NCI-H510A (cell line): ENCODE measurements at regions not wholly inside any gene's neighbourhood (a gene's known extent, or its start where the extent isn't known, plus 50 kb on each side); places are given as distances from the start of the nearest gene placed in this dataset.

ENCODE experiments used
- DNase-seq: peaks from one replicate; lab custom pipeline; 2025; lab: John Stamatoyannopoulos, UW

DNA sequence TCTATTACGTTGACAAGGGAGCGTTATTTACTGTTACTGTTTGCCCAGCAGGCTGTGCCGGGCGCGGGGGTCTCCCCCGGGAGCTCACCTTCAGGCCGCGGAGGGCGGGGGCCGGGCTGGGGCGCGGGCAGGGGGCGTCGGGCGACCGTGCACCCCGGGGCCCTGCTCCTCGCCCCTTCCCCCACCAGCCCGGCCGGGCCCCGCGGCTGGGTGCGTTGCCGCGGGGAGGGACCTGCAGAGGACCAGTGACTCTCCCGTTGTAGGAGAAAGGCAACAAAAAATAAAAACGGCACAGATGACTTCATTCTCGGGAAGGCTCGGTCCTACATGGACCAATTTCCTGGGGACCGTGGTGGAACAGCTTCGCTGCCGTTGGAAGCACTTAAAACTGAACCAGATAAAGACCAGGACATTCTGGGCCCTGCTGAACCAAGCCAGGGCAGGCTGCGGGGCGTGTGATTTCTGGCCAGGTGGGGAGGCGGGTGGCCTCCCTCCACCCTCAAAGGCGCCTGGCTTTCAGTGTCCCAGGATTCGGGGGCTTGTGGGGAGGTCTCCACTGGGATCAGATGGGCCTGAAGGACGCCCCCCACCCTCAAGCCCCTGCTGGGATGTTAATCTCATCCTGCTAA lies 57.4 kb downstream of the IGLL1 start:
- no peak for DNase-seq

DNA sequence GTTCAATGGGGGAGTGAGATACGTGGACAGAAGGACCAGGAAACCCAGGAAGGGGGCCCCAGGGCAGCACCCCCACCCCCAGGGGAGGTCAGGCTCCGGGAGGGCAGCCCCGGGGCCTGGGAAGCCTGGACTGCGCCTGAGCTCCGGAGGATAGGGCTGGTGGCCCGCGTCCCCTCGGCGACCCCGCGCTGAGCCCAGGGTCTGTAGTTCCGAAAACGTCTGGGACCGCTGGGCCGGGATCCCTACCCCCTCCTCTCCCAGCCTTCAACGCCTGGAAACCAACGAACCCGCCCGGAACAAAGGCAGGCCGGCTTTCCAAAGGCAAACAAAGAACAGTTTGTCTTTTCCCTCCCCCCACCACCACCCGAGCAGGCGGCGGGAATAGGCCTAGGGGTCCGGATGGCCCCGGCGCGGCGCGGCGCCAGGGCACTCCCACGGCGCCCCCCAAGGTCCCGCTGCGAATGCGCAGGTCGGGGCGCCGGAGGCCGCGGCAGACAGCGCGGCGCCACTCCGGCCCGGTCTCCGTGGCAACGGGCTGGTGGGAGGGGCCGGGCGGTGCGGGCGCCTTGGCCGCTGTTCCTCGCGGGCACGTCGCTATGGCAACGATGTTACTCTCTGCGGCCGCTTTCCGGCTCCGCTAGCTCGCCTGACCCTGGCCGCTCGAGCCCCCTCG lies 58.5 kb downstream of the IGLL1 start:
- DNase-seq: peak; percentile 81

DNA sequence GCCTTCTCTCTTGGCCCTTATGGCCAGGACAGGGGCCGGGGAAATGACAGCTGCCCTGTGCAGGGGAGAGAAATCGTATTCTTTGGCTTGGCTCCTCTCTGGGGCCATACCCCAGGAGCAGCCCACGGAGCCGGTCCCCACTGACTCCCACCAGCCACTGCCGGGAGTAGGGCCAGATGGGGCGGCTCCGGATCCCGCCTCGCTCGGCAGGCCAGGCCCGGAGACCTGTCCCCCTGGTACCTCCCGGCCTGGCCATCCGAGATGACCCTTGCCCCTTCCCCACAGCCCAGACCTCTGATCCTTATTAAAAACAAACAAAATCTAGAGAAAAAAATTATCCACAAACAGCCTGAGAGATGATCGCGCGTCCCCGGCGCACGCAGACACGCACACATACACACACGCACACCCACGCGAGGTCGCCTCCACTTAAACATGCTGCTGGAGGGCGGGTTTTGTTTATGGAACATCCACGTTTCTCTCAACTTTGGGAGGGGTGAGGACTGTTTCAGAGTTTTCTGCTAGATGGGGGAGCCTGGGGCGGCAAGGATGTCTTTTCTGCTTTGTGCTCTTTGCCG lies 59.1 kb downstream of the IGLL1 start:
- DNase-seq: no peak

DNA sequence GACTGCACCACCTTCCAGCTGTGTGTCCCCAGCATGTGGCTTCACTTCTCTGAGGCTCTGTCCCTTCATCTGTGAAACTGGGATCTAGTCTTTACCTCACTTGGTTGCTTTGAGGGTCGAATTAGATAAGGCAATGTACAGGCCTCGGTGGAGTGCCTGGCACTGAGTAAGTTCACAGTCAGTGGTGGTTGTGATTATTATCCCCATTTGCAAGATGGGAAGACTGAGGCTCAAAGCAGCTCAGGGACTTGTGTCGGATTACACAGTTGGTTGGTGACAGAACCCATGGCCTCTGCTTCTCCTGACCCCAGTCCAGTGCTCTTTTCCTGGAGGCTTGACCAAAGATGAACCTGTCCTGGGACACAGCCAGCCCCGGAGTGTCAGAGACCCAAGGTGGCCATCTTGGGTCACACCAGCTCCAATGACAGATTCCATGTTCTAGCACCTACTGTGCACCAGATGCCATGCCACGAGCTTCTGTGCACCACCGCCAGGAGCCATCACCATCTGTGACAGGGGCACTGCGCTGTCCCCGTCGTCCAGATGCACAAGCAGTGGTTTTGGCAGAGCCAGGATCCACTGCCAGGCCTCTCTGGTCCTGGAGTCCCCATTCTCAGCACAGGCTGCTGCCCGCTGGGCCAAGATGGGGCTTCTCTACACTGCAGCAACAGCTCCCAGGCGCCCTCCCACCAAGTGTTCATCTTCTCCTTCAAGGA lies 60.5 kb downstream of the IGLL1 start:
- DNase-seq: no peak

DNA sequence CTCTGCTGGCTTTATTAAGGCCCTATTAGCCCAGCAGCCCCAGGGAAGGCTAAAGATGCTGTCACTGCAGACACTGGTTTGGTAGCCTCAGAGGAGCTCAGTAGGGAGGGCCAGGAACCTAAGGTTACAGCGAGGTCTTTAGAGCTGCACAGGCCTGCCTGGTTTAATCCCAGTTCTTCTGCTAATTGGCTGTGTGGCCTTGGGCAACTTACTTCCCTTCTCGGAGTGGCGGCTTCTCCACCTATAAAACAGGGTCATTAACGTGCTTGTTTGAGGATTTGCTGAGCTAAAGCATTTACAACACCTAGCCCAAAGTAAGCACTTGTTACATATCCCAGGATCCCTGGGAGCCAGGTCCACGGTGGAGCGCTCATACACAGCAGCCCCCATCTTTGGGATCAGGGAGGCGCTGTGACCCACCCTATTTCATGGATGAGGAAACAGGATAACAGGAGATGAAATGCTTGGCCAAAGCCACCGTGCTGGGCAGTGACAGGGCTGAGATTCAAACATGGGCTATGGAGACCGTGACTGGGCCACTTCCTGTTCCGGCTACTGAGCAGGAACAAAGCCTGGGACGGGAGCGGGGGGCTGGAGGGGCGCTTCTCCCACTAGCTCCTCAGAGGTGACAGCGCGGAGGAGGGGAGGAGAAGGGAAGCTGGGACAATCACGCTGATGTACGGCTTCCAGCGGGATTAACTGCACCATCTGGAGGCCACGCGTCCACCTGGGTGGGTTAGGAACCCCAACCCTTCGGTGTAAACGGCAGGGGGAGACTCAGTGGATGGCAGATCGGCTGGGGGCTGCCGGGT lies 61.5 kb downstream of the IGLL1 start:
- DNase-seq: no peak

DNA sequence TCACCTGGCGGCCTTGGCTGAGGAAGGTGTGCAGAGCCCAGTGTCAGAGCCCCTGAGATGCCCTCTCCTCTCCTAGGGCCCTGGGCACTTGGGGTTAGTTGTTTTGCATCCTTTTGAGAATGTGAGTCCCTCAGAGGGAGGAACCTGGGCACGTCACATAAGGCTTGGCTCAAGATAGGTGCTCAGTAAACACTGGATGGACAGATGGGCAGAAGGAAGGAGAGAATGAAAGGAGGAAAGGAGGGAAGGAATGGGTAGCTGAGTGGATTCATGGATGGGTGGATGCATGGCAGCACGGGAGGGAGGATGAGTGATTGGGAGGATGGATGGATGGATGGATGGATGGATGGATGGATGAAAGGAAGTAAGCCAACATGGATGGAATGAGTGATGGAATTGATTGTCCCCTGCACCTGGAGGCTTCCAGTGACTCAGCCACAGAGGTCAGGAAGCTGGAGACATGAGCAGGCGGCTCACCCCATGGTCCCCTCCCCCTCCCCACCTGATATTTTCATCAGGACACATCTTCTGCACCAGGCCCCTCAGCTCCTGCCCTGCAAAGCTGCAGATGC lies 62.2 kb downstream of the IGLL1 start:
- no peak for DNase-seq

DNA sequence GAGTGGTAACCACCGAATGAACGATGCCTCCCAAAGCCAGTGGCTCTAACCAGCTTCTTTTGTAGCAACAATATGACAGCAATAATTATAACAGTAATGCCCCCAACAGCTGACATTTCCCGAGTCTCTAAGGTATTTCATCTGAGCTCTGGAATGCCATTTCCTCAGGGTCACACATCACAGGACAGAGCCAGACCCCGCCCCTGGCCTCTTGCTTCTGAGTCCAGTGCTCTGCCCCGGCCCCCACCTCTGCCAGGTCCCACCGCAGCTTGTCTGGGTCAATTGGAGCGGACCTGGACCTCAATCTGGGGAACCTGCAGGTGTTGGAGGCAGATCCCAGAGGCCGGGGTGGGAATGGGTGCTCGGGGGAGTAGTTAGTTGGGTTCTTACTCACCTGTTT lies 63.8 kb downstream of the IGLL1 start:
- DNase-seq: no peak

DNA sequence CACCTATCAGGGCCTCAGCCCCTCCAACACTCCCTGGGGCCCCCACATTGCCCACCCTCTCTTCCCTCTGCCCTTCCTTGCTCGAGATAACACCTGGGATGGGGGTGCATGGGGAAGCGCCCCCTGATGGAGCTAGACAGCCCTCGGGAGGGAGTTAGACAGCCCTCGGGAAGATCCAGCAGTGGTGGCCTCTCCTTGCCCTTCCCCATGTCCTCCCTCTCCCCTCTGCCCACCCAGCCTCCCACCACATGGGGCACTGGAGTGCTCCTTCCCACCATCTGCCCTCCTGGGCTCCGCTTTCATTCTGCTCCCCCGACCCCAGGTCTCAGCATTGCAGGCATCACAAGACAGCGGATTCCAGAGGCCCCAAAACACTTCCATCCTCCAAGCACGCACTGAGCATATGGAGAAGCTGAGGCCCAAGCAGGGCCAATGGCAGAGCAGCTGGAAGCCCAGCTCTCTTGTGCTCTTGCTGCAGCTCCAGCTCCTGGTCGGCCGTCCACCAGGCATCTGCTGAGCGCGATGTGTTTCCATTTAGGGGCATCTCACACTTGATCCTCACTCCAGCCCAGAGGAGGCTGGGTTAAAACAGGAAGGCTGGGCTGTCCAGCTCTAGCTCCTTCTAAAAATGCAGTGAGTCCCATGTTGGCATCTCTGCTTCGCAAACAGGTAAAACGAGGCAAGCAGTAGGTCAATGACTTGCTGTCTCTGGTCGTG lies 65.6 kb downstream of the IGLL1 start:
- no peak for DNase-seq

DNA sequence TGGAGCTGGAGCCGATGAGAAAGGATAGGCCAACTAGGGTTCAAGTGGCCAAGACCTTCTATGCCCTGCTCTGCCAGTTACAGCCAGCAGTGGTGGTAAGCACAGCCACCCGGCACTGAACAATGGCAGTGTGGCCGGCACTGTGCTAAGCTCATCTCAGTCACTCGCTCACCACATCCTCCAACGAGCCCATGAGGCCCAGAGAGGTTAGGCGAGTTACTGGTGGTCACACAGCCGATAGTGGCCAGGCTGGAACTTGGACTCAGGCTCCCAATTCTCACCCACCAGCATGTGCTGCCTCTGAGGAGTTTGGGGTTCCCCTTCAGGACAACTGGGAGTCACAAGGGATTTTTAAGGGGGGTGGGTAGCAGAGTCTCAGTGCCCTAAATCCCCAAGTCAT lies 66.4 kb downstream of the IGLL1 start:
- DNase-seq: no peak

DNA sequence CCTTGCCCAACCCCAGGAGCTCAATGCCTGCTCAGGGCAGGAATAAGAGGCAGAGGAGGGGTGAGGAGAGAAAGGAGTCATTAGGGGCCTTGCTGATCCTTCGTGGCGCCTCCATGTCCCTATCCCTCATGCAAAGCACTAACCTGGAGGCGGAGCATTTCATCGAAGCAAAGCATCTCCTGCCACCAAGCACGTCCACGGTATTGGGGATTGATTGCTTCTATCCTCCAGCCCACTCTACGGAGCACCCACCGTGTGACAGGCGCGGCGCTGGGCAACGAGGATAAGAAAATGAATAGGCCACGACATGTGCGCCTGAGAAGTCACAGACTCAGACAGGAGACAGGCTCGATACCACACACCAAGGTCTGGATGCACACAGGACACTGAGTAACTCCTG lies 67.0 kb downstream of the IGLL1 start:
- DNase-seq: no peak

DNA sequence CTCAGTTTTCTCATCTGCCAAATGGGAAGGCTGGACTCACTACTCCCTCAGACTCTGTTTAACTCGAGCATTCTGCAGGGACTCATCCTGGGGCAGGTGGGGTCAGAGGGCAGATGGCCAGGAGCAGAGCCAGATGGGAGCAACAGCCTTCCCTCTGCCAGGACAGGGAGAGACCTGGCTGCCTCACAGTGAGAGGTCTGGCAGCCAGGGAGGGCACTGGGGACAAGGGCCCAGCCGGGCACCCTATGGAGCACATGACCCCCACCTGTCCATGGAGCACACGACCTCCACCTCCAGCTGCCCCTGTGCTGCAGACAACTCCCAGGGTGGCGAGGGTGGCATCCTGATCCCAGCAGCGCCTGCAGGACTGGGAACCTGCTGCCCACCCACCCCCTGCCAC lies 67.4 kb downstream of the IGLL1 start:
- DNase-seq: no peak

DNA sequence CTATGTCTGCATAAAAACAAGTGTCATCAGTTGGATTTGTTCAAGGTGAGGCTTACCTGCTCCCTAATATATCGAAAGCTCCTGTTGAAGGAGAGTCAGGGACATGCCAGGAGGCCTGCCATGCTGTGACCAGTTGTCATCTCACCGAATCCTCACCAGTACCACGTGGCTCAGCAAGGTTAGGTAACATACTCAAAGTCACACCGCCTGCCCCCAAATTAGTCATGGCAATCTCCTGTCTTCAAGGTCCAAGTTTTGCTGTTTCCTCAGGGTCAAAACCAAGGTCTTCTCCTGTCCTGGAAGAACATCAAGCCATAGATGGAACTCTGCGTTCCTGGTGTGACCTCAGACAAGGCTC lies 67.8 kb downstream of the IGLL1 start:
- DNase-seq: no peak

DNA sequence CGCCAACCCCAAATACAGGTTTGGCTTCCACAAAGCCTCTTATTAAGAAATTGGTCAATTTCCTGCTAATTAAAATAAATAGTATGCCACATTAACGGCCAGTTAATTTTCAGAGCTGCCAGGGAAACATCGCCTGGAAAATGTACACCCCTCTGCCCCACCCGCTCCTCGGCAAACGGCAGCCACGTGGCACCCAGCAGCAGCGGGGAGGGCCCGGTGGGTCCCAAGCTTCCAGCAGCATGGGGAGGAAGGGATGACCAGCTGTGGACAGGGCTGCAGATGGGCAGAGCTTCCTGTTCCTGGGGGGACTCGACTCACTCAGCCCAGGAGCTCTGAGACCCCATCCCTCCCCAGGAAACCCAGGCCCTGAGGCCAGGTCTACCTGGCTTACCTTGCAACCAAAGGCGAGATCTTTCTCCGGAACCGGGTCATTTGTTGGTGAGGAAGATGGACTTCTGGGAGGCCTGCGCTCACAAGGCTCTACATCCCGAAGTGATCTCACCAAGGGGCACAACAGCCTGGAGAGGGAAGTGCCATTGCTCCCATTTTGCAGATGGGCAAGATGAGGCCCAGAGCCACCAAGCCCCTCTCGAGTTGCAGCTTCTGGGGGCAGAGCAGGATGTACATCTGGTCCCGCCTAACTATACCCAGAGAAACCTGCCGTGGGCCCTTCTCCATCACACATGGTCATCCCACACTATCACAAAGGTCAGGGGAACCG lies 68.3 kb downstream of the IGLL1 start:
- DNase-seq: no peak

DNA sequence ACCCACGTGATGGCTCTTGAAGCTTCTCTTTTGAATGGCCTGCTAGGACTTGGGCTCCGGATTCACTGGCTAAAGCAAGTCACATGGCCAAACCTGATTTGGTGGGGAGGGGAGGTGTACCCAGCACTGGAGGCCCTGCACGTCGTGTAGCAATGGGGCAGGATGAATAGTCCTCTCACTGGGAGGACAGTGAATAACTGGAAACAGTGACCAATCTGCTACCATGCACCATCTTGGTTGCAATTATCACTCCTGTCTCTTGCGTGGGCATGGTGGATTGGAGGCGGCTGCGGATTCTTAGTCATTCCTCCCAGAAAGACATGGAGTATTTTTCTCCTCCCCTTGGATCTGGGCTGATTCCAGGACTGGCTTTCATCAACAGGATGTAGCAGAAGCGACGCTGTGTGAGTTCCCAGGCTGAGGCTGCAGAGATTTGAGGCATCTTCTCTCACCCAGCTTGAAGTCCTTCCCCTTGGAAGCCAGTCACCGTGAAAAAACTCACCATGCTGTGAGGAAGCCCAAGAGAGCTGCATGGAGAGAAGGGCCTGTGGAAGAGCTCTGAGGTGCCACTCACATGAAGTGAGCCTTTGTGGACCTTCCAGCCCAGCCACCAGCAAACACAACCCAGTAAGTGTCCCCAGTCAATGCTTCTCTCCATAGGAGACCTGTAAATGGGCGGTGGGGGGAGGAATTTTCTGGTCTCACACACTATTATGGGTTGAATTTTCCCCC lies 70.4 kb downstream of the IGLL1 start:
- DNase-seq: peak; percentile 66

DNA sequence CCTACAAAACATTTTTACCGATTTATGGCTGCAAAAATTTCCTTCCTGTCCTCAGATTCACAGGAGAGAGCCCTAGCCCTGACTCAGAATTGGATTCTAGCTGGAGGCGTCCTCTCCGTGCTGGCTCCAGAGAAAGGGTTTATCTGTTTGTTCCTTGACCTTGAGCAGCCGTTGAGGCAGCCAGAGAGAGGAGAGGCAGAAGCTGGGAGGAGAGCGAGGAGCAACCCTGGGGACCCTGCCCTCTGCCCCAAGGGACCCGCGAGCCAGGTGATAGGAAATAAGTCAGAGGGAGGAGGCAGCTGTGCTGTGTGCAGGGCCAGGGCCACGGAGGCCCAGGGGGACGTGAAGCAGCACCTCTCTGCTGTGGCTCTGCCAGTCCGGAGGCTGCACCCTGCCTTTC lies 75.6 kb downstream of the IGLL1 start:
- DNase-seq: no peak

DNA sequence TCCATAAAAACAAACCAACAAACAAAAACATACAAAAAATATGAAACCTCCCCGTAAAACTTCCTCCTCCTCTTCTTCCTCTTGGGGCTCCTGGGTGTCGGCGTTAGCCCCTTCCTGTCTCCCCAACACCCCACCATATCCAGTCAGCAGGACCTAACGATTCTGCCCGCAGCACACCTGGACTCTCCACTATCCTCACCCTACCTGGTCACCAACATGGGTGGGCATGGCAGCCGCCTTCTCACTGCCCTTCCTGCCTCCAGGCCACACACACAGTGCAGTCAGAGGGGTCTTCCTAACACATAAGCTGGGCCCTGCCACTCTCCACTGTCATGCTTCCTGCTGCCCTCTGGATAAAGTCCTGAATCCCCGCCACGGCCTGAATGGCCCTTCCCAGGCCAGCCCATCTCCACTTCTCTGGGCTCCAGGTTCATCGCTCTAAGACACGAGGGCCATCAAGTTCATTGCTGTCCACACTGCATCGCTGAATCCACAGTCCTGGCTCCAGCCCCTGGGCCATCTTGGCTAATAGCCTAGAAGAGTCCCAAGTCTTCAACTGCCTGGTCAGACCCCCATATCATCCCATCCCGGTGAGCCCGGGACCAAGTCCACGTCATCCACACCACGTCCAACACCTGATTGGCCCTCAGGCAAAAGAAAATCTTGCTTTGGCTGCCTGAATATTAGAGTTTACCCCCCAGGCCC lies 76.2 kb downstream of the IGLL1 start:
- DNase-seq: no peak

DNA sequence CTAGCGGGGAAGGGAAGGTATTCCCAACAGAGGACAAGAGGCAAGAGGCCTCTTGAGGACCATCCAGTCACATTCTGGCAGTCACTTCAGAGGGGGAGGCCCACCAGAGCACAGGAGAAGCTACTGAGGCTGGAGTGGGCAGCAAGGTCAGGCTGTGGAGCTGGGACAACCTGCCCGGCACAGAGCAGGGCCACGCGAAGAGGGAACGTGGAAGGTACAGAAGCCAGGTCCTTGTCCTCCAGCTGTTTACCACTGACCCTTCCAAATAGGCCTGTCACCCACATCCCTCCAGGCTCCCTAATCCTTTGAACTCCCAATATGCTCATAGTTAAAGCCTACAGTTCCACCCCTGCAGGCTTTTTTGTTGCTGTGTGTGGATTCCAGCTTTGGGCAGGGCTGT lies 76.9 kb downstream of the IGLL1 start:
- DNase-seq: no peak

DNA sequence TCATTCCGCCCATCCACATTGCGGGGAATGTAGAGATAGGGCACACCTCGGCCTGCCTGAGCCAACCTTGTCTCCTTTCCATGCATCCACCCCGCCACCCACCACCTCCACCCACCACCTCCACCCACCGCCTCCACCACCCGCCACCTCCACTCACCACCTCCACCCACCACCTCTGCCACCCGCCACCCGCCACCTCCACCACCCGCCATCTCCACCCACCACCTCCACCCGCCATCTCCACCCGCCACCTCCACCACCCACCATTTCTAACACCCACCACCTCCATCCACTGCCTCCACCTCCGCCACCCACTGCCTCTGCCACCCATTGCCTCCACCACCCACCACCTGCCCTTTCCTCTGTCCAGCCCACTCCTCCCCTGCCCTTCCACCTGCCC lies 78.4 kb downstream of the IGLL1 start:
- no peak for DNase-seq

DNA sequence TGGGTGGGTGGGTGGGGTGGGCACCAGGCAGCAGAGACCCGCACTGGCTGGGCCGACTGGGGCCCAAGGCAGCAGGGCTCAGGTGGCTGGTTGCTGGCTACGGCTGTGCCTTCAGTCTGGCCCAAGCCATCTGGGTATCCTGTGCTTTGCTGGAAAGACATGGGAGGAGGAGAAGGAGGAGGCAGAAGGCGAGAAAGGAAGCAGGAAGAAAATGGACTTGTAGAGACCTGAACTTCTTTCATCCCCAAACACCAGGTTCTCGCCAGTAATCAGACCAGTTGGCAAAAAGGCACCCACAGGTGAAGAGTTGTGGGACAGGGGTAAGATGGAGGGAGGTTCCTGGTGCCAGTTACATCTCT lies 78.8 kb downstream of the IGLL1 start:
- no peak for DNase-seq
